A673 (cell line): ENCODE measurements at regions not wholly inside any gene's neighbourhood (a gene's known extent, or its start where the extent isn't known, plus 50 kb on each side); places are given as distances from the start of the nearest gene placed in this dataset.

Source experiments
- BruUV-seq: library from RNA; stranded (reverse); fragments of 400-500 nt; replicated peaks from 2 replicates; lab custom pipeline; 2021; lab: Mats Ljungman, UMichigan
- CTCF ChIA-PET: fragments of 300-600 bp; sonication (Branson Sonifier 250); formaldehyde crosslinking; loops from one replicate; lab custom pipeline; 2022; ENCODE audit warnings: antibody characterized with exemption; lab: Charles Lee
- POLR2A ChIA-PET: fragments of 300-600 bp; sonication (Branson Sonifier 250); formaldehyde crosslinking; loops from one replicate; lab custom pipeline; 2022; ENCODE audit warnings: antibody characterized with exemption; ENCODE audit not compliant: low non-redundant PET; lab: Charles Lee
- DNase-seq: peaks from one replicate; pipeline ENCODE4 v3.0.0-alpha.2; 2015; ENCODE audit warnings: low spot score
- H3K27ac ChIP-seq: fragments of 200-600 bp; sonication (generic); 2 replicates; pipeline ENCODE4 v1.5.1; 2016; ENCODE audit warnings: mixed run types, low read depth, mild to moderate bottlenecking, mixed read lengths, antibody characterized with exemption, low read length; ENCODE audit not compliant: poor library complexity, severe bottlenecking
- H3K27me3 ChIP-seq: fragments of 200-600 bp; sonication (generic); replicated peaks from 2 replicates; pipeline ENCODE4 v1.6.1; 2017; ENCODE audit warnings: mixed run types, low read depth, mild to moderate bottlenecking, mixed read lengths, antibody characterized with exemption, low read length; ENCODE audit not compliant: insufficient read depth, poor library complexity
- H3K36me3 ChIP-seq: fragments of 200-600 bp; sonication (generic); 2 replicates; pipeline ENCODE4 v1.6.1; 2016; ENCODE audit warnings: mixed run types, mild to moderate bottlenecking, mixed read lengths, antibody characterized with exemption, low read length; ENCODE audit not compliant: insufficient read depth, poor library complexity, severe bottlenecking
- H3K4me1 ChIP-seq: fragments of 200-600 bp; sonication (generic); 2 replicates; pipeline ENCODE4 v1.6.1; 2017; ENCODE audit warnings: mixed run types, mild to moderate bottlenecking, mixed read lengths, antibody characterized with exemption, low read length; ENCODE audit not compliant: insufficient read depth, poor library complexity, severe bottlenecking
- H3K4me3 ChIP-seq: fragments of 200-600 bp; sonication (generic); 2 replicates; pipeline ENCODE4 v1.5.1; 2016; ENCODE audit warnings: low read depth, mixed run types, mild to moderate bottlenecking, mixed read lengths, low read length; ENCODE audit not compliant: poor library complexity, severe bottlenecking
- H3K9me3 ChIP-seq: fragments of 200-600 bp; sonication (generic); 2 replicates; pipeline ENCODE4 v1.6.1; 2016; ENCODE audit warnings: mixed run types, low read depth, mild to moderate bottlenecking, mixed read lengths, antibody characterized with exemption, low read length; ENCODE audit not compliant: poor library complexity, severe bottlenecking
- EZH2 ChIP-seq: fragments of 200-600 bp; sonication (generic); IDR thresholded peaks from 2 replicates; pipeline ENCODE4 v1.6.1; 2017; ENCODE audit warnings: borderline replicate concordance, low read depth, mild to moderate bottlenecking, mixed read lengths, antibody characterized with exemption, low read length; ENCODE audit not compliant: poor library complexity, severe bottlenecking
- intact Hi-C: fragments of 100-400 bp; cut with micrococcal nuclease; formaldehyde crosslinking; loops from one replicate; pipeline ENCODE4 v1.10.0; 2022; ENCODE audit not compliant: unreplicated experiment
- TF ChIP-seq, protein P1 (sequence below): fragments of 300-800, 200-600 bp; sonication (generic); conservative IDR thresholded peaks from 2 replicates; pipeline ENCODE4 v1.5.1; 2017; ENCODE audit warnings: low read depth, mild to moderate bottlenecking, antibody characterized with exemption, low read length, moderate library complexity, mixed read lengths

DNA sequence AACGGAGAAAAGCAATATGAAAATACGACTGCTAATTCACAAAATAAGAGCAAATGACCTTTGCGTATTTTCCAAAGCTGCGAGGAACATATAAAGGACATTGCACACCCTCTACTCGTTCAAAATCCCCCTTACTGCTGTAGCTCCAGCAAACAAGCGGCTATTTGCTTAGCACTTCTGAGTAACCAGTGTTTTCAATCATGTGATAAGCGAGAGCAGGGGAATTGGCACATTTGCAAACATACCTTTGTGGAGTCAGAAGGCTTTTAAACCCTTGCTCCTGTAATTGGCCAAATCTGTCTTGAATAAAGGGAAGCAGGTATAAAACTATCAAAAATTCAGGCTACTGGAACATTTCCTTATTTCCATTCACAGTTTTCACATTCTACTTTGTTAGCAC is 610.2 kb downstream of the UBE2NL start:
- no peaks in the 10 kb centered on the region for H3K36me3 ChIP-seq
- BruUV-seq = no TSS peak
- POLR2A ChIA-PET = no interaction called here
- H3K4me1 ChIP-seq = no peaks in the 10 kb centered on the region
- no peak for DNase-seq
- peaks cover 4% of the 10 kb centered on the region for H3K9me3 ChIP-seq
- intact Hi-C loops = no loop called here
- H3K4me3 ChIP-seq = no peak overlapping the region
- CTCF ChIA-PET = no interaction called here
- H3K27ac ChIP-seq = no peak overlapping the region
- TF ChIP-seq, protein P1, sequence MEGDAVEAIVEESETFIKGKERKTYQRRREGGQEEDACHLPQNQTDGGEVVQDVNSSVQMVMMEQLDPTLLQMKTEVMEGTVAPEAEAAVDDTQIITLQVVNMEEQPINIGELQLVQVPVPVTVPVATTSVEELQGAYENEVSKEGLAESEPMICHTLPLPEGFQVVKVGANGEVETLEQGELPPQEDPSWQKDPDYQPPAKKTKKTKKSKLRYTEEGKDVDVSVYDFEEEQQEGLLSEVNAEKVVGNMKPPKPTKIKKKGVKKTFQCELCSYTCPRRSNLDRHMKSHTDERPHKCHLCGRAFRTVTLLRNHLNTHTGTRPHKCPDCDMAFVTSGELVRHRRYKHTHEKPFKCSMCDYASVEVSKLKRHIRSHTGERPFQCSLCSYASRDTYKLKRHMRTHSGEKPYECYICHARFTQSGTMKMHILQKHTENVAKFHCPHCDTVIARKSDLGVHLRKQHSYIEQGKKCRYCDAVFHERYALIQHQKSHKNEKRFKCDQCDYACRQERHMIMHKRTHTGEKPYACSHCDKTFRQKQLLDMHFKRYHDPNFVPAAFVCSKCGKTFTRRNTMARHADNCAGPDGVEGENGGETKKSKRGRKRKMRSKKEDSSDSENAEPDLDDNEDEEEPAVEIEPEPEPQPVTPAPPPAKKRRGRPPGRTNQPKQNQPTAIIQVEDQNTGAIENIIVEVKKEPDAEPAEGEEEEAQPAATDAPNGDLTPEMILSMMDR = no peak
- no peak for TF ChIP-seq EZH2
- no peaks in the 10 kb centered on the region for H3K27me3 ChIP-seq

DNA sequence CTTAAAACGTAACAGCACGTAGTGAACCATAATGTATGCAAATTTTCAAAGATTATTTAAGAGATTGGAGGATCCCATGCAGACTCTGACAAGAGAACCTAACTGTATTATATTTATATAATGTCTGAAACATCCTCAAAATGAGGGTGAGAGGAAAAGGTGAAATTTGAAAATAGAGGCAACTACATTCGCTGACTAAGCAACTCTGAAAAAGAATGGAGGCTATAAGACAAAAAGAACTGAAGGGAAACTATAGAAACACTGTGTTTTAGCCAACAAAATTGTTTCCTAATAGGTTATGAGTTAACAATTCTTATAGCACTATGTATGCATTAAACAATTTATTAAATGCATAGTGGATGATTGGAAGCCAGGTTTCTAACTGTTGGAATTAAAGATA is 648.0 kb downstream of the UBE2NL start:
- H3K4me3 ChIP-seq = no peak overlapping the region
- H3K27ac ChIP-seq = no peak overlapping the region
- peaks cover 14% of the 10 kb centered on the region for H3K9me3 ChIP-seq
- DNase-seq = no peak
- TF ChIP-seq EZH2 = no peak
- TF ChIP-seq, protein P1 = no peak
- BruUV-seq = no TSS peak
- ChIA-PET POLR2A (no interaction called here), CTCF (no interaction called here)
- no peaks in the 10 kb centered on the region for H3K4me1 ChIP-seq
- intact Hi-C loops = no loop called here
- H3K36me3 ChIP-seq = no peaks in the 10 kb centered on the region
- no peaks in the 10 kb centered on the region for H3K27me3 ChIP-seq

DNA sequence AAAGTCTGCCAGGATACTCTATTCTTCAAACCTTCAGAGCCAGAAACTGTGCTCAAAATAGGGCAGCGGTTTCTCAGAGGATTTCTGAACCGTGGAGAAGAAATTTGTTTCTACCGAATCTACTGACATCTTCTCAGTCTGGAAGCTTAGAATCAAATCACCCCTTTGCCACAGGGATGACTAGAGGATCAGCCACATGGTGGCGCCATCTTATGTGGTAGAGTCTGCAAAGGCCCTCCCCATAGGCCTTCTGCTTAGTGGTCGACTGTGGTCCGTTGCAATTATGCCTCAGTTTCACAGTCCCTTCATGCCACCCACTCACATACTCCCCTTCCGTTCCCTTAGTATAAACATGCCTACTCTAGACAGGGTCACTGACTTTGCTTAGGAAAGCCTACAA is 680.7 kb upstream of the SPANXN1 start:
- no peak for DNase-seq

More for the DNA sequence above, 680.7 kb upstream of the SPANXN1 start:
- H3K4me1 ChIP-seq = no peaks in the 10 kb centered on the region
- H3K4me3 ChIP-seq = no peak overlapping the region
- no peaks in the 10 kb centered on the region for H3K27me3 ChIP-seq
- H3K36me3 ChIP-seq = no peaks in the 10 kb centered on the region
- H3K9me3 ChIP-seq = peaks cover 36% of the 10 kb centered on the region
- intact Hi-C loops = no loop called here
- ChIA-PET POLR2A (no interaction called here), CTCF (no interaction called here)
- H3K27ac ChIP-seq = no peak overlapping the region
- BruUV-seq = no TSS peak
- TF ChIP-seq, protein P1 = no peak
- TF ChIP-seq EZH2 = no peak
